Loucy (cell line): ENCODE measurements at regions not wholly inside any gene's neighbourhood (a gene's known extent, or its start where the extent isn't known, plus 50 kb on each side); places are given as distances from the start of the nearest gene placed in this dataset.

ENCODE experiments used
- EZH2phosphoT487 ChIP-seq: fragments of 200-600 bp; IDR thresholded peaks from 2 replicates; pipeline ENCODE4 v1.6.1; 2018; ENCODE audit warnings: antibody characterized with exemption, mild to moderate bottlenecking, moderate library complexity, borderline replicate concordance
- TF ChIP-seq, protein P1 (sequence below): fragments of 200-600 bp; sonication (generic); conservative IDR thresholded peaks from 2 replicates; pipeline ENCODE4 v1.5.1; 2014; ENCODE audit warnings: mild to moderate bottlenecking, antibody characterized with exemption, low read length

- TF ChIP-seq, protein P1, sequence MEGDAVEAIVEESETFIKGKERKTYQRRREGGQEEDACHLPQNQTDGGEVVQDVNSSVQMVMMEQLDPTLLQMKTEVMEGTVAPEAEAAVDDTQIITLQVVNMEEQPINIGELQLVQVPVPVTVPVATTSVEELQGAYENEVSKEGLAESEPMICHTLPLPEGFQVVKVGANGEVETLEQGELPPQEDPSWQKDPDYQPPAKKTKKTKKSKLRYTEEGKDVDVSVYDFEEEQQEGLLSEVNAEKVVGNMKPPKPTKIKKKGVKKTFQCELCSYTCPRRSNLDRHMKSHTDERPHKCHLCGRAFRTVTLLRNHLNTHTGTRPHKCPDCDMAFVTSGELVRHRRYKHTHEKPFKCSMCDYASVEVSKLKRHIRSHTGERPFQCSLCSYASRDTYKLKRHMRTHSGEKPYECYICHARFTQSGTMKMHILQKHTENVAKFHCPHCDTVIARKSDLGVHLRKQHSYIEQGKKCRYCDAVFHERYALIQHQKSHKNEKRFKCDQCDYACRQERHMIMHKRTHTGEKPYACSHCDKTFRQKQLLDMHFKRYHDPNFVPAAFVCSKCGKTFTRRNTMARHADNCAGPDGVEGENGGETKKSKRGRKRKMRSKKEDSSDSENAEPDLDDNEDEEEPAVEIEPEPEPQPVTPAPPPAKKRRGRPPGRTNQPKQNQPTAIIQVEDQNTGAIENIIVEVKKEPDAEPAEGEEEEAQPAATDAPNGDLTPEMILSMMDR: no peak
- TF ChIP-seq EZH2phosphoT487: no peak
These were observed 262.0 kb downstream of the HIVEP2 start for GRCh38 chr6:142682985-142683384.
